Stimulated activated CD8-positive, alpha-beta memory T cell treated with anti-CD3 and anti-CD28 coated beads, Interleukin-2, amount 100 ng/mL, for 48 hours (primary cell): ENCODE measurements at regions not wholly inside any gene's neighbourhood (a gene's known extent, or its start where the extent isn't known, plus 50 kb on each side); places are given as distances from the start of the nearest gene placed in this dataset.
"Not testable (repeated sequence)": the region's sequence is repeated elsewhere in the genome, so short reads cannot be mapped to it uniquely, and the experiment has no call there.

Source experiments
- DNase-seq, 2 donors: peaks; one replicate each; pipeline ENCODE4 v3.0.0-alpha.2; 2020; ENCODE audit warnings: low read depth in 2 of 2

DNA sequence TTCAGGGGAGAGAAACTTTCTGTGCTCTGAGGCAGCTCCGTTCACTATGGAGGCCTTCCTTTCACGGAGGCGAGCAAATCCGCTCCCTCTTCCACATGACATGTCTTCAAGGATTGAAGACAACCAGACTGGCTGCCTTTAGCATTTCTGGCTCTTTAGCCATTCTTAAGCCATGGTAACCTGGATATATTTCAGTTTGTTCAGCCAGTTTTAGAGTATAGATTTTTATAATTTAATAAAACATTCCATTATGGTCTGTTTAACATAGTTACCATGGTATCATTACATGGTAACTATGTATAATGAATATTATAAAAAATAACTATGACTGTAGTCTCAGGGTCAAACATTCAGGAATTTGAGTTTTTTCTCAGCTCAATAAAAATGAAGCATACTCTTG lies 54.2 kb upstream of the NFIA start:
- DNase-seq: no peak

DNA sequence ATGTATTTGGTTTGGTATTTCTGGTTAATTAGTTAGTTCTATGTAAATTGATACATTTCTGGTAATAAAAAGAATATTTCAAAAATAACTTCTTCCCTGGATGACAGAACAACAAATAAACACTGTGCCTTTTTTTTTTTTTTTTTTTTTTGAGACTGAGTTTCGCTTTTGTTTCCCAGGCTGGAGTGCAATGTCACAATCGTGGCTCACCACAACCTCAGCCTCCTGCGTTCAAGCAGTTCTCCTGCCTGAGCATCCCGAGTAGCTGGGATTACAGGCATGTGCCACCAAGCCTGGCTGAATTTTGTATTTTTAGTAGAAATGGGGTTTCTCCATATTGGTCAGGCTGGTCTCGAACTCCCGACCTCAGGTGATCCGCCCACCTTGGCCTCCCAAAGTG lies 64.3 kb upstream of the NFIA start:
- not testable (repeated sequence) for DNase-seq

GRCh38 chr1:61017651-61018050 lies 64.7 kb upstream of the NFIA start:
- no peak for DNase-seq

DNA sequence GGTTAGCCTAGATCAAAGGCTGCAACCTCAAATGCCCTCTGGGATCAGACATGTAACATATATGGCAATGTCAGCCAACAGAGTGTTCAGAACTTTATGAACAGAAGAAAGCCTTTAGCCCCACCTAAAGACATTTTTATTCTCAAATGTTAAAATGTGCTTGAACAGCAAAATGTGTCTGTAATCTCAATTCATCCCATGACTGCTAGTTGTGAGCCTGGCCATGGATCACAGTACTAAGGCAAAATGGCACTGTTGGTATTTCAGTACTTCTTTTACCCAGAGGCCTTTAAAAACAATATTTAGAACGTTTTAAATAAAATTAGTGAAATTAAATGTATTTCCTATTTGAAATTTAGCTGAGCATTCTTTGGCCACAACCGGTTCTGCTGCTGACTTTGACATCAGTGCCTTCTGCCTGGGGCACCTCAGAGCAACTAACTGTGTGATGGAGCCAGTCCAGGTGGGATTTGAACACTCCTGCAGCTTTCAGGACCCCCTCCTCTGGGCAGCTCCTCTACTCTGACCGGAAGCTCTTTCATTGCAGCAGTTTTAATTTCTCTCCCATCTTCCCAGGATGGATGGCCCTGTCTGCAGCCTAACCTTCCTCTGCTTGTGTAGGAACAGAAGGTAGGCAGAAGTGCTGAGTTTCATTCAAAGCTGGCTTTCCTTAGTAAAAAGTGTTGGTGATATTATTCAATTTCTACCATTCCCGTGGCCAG lies 68.3 kb upstream of the NFIA start:
- DNase-seq: no peak

GRCh38 chr1:61013189-61013945 lies 69.0 kb upstream of the NFIA start:
- DNase-seq: no peak

- no peak for DNase-seq
Observed at GRCh38 chr1:61012341-61012761, 70.0 kb upstream of the NFIA start.

GRCh38 chr1:61011561-61012263 lies 70.6 kb upstream of the NFIA start:
- no peak for DNase-seq

DNA sequence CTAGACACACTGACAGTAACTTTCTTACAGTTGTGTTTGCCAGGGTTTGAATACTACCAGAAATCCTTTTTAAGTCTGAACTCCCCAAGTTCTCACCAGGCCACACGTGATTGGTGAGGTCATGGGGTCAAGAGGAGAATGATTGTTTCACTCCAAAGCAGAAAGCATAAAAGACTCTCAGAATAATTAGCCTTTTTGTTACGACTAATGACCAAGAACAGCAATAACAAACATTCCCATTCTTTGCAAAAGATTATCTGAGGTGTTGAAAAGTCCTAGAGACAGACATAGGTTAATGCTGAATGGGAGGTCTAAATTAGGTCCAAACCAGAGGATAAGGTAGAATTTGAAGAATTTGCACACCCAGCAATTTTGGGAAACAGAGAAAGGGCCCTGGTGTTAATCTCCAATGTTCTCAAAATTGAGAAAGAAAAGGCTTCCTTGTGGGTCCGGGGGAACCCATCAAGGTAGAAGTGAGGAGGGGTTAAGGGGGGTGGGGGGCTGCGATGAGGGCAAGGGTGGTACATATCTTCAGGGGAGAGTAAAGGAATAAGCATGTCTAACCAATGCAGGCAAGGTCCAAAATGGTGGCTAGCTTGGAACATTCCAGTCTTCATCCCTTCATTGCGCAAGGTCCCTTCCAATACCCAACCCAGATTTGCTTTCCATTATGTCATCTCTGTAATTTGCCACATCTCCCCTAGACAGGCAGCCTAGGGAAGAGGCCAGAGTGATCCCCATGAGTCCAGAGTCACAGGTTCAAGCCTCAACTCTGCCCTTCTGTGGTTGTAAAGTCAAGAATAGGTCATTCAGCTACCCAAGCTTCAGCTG lies 74.6 kb upstream of the NFIA start:
- no peak for DNase-seq

- DNase-seq: no peak
Observed at GRCh38 chr1:61005614-61006580, 76.5 kb upstream of the NFIA start.

- no peak for DNase-seq
Observed at GRCh38 chr1:61004262-61005003, 77.9 kb upstream of the NFIA start.

DNA sequence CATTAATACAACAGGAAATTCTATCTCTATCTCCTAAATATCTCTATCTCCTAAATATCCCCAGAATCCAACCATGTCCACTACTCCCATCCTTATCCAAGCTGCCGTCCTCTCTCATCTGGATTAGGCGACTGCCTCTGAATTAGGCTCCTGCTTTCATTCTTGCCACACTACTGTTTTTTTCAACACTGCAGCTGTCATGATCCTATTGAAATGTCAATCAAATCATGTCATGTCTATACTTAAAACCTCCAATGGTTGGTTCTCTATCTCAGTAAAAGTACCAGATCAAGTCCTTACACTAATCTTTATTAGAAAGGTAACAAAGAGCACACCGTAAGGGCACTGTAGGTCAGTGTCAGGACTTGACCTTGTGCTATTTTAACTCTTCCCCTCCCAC lies 82.0 kb upstream of the NFIA start:
- no peak for DNase-seq

- DNase-seq: no peak
Observed at GRCh38 chr1:60998786-60999185, 83.6 kb upstream of the NFIA start.

DNA sequence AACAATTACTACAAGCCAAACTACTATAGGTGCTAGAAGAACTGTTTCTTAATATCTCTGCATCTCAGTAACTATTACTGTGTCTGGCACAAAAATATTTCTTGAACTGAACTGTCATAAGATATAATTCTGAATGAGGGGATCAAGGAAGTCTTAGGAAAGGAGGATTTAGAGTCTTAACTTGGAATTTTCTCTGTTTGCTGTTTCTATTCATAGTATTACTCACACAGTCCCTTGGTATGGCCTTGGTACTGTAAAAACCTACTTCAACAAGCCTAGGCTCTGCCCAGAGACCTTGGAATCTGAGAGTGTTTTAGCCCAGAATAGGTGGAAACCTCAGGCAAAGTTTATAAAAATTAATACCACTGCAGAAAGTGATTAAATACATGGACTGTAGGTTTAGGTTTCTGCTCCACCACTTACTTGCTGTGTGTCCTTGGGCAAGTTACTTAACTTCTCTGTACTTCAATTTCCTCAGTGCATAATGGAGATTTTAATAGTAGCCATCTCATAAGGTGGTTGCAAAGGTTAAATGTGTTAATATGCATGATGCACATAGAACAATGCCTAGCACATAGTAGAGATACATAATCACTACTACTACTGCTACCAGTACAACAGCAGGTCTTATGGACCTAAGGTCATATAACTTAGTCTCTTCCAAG lies 87.4 kb upstream of the NFIA start:
- no peak for DNase-seq

DNA sequence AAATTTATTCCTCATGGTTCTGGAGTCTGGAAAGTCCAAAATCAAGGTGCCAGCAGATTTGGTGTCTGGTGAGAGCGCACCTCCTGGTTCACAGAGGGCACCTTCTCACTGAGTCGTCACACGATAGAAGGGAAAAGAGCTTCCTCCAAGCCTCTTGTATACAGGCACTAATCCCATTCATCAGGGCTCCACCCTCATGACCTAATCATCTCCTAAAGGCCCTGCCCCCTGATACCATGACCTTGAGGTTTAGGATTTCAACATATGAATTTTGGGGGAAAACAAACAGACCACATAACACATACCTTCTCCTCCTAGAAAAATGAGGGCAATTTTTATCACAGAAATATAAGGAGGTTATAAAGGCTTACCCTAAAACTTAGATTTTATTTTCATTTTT lies 88.0 kb upstream of the NFIA start:
- no peak for DNase-seq

GRCh38 chr1:60992165-60992564 lies 90.2 kb upstream of the NFIA start:
- no peak for DNase-seq

- DNase-seq: no peak
Observed at GRCh38 chr1:60990714-60991090, 91.7 kb upstream of the NFIA start.

DNA sequence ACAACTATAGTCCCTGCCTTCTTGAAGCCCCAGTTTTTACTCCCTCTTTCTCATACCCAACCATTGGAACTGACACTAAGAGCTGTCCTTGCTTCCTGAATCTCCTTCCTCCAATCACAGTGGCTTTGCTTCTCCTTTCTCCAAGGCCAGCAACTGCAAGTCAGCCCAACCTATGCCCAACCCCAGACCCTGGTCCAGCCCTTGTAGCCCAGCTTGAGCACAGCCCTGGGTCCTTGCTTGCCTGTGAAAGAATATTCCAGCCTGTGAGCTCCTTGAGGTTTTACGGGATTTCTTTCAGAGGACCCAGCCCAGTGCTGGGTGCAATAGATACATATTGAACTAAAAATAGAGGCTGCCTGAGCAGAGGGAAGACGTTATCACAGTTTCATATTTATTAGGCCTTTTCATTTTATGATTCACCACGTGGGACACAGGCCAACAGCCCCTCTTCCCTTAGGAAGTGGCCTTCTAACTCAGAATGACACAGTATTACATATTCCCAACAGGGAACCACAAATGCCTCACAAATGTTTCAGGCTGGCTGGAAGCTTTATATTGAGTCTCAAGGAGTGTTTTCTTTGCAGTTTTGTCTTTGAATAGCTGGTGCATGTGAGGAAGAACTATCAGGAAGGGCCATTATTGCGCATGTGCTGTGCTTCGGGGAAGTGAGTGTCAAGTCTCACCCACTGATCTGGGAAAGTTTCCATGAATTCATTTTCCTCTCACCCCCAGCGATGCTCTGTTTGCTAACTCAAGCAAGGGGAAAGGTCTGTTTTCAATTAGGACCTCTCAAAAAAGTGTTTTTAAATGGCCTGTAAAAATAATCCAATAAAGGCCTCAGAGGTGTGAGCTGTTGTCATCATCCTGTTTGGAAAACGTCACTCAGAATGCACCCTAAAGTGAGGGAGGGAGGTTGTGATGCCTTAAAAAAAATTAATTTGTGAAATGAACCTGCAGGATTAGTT lies 92.3 kb upstream of the NFIA start:
- no peak for DNase-seq

- no peak for DNase-seq
Observed at GRCh38 chr1:60988891-60989290, 93.5 kb upstream of the NFIA start.
